NAMALWA (cell line): ENCODE measurements at regions not wholly inside any gene's neighbourhood (a gene's known extent, or its start where the extent isn't known, plus 50 kb on each side); places are given as distances from the start of the nearest gene placed in this dataset.
"Not testable (repeated sequence)": the region's sequence is repeated elsewhere in the genome, so short reads cannot be mapped to it uniquely, and the experiment has no call there.

ENCODE experiments used
- DNase-seq: peaks from one replicate; pipeline ENCODE4 v3.0.0-alpha.2; 2015; ENCODE audit warnings: low spot score

GRCh38 chr5:86427158-86427557 is 190.6 kb upstream of the COX7C start:
- no peak for DNase-seq

GRCh38 chr5:86439593-86440110 is 178.1 kb upstream of the COX7C start:
- DNase-seq: no peak

- no peak for DNase-seq
Measured at GRCh38 chr5:86442036-86442745, 175.6 kb upstream of the COX7C start.

- no peak for DNase-seq
Measured at GRCh38 chr5:86447362-86447761, 170.4 kb upstream of the COX7C start.

GRCh38 chr5:86452251-86452650 is 165.5 kb upstream of the COX7C start:
- no peak for DNase-seq

GRCh38 chr5:86460519-86460918 is 157.2 kb upstream of the COX7C start:
- no peak for DNase-seq

GRCh38 chr5:86461169-86461956 is 156.4 kb upstream of the COX7C start:
- no peak for DNase-seq

GRCh38 chr5:86463339-86463738 is 154.4 kb upstream of the COX7C start:
- DNase-seq: peak; percentile 7

- peak; percentile 4 for DNase-seq
Measured at GRCh38 chr5:86465052-86465838, 152.5 kb upstream of the COX7C start.

GRCh38 chr5:86466721-86467120 is 151.0 kb upstream of the COX7C start:
- DNase-seq: not testable (repeated sequence)

- no peak for DNase-seq
Measured at GRCh38 chr5:86482008-86482407, 135.7 kb upstream of the COX7C start.

- no peak for DNase-seq
Measured at GRCh38 chr5:86493777-86494176, 124.0 kb upstream of the COX7C start.

GRCh38 chr5:86500947-86501346 is 116.8 kb upstream of the COX7C start:
- no peak for DNase-seq

- DNase-seq: no peak
Measured at GRCh38 chr5:86507574-86507973, 110.2 kb upstream of the COX7C start.

- not testable (repeated sequence) for DNase-seq
Measured at GRCh38 chr5:86510330-86510915, 107.3 kb upstream of the COX7C start.

GRCh38 chr5:86523718-86524117 is 94.0 kb upstream of the COX7C start:
- no peak for DNase-seq

- no peak for DNase-seq
Measured at GRCh38 chr5:86525622-86526021, 92.1 kb upstream of the COX7C start.

- peak; percentile 7 for DNase-seq
Measured at GRCh38 chr5:86526811-86527348, 90.9 kb upstream of the COX7C start.

GRCh38 chr5:86532429-86532828 is 85.3 kb upstream of the COX7C start:
- DNase-seq: no peak

- DNase-seq: no peak
Measured at GRCh38 chr5:86536396-86536795, 81.3 kb upstream of the COX7C start.

GRCh38 chr5:86542532-86542931 is 75.2 kb upstream of the COX7C start:
- DNase-seq: no peak

- DNase-seq: no peak
Measured at GRCh38 chr5:86546044-86546443, 71.7 kb upstream of the COX7C start.
